D341Med (cell line): ENCODE measurements at regions not wholly inside any gene's neighbourhood (a gene's known extent, or its start where the extent isn't known, plus 50 kb on each side); places are given as distances from the start of the nearest gene placed in this dataset.
A peak's percentile ranks its signal among the peaks of the same experiment; 100 is the strongest.
"Not testable (repeated sequence)": the region's sequence is repeated elsewhere in the genome, so short reads cannot be mapped to it uniquely, and the experiment has no call there.

Experiments used
- DNase-seq: peaks from one replicate; pipeline ENCODE4 v3.0.0; 2012; ENCODE audit warnings: low spot score

GRCh38 chr2:34815052-34815741, 1216.1 kb upstream of the FAM98A start:
- DNase-seq: no peak

- DNase-seq: no peak
These were observed 1211.4 kb upstream of the FAM98A start for GRCh38 chr2:34810456-34810855.

- no peak for DNase-seq
These were observed 1209.3 kb upstream of the FAM98A start for GRCh38 chr2:34808426-34808825.

- DNase-seq: no peak
These were observed 1207.8 kb upstream of the FAM98A start for GRCh38 chr2:34806891-34807290.

- no peak for DNase-seq
These were observed 1207.3 kb upstream of the FAM98A start for GRCh38 chr2:34806396-34806795.

- no peak for DNase-seq
These were observed 1200.5 kb upstream of the FAM98A start for GRCh38 chr2:34799556-34799955.

- not testable (repeated sequence) for DNase-seq
These were observed 1196.5 kb upstream of the FAM98A start for GRCh38 chr2:34795586-34795985.

- DNase-seq: no peak
These were observed 1190.1 kb upstream of the FAM98A start for GRCh38 chr2:34789169-34789568.

GRCh38 chr2:34787341-34787740, 1188.2 kb upstream of the FAM98A start:
- DNase-seq: no peak

GRCh38 chr2:34785206-34785785, 1186.2 kb upstream of the FAM98A start:
- DNase-seq: no peak

- no peak for DNase-seq
These were observed 1185.6 kb upstream of the FAM98A start for GRCh38 chr2:34784701-34785100.

- not testable (repeated sequence) for DNase-seq
These were observed 1151.6 kb upstream of the FAM98A start for GRCh38 chr2:34750742-34751141.

GRCh38 chr2:34747643-34748042, 1148.5 kb upstream of the FAM98A start:
- DNase-seq: no peak

GRCh38 chr2:34738691-34739090, 1139.6 kb upstream of the FAM98A start:
- DNase-seq: peak; percentile 6

GRCh38 chr2:34737146-34737545, 1138.0 kb upstream of the FAM98A start:
- DNase-seq: no peak

- DNase-seq: no peak
These were observed 1137.4 kb upstream of the FAM98A start for GRCh38 chr2:34736482-34736881.

- DNase-seq: no peak
These were observed 1135.6 kb upstream of the FAM98A start for GRCh38 chr2:34734662-34735061.

GRCh38 chr2:34734042-34734441, 1134.9 kb upstream of the FAM98A start:
- no peak for DNase-seq

- no peak for DNase-seq
These were observed 1132.2 kb upstream of the FAM98A start for GRCh38 chr2:34731292-34731691.

- DNase-seq: no peak
These were observed 1130.7 kb upstream of the FAM98A start for GRCh38 chr2:34729845-34730244.

- no peak for DNase-seq
These were observed 1125.0 kb upstream of the FAM98A start for GRCh38 chr2:34724107-34724506.

GRCh38 chr2:34723683-34724082, 1124.6 kb upstream of the FAM98A start:
- DNase-seq: no peak

GRCh38 chr2:34719206-34719605, 1120.1 kb upstream of the FAM98A start:
- DNase-seq: no peak
